ENCODE measurements at regions not wholly inside any gene's neighbourhood (a gene's known extent, or its start where the extent isn't known, plus 50 kb on each side); places are given as distances from the start of the nearest gene placed in this dataset.

GRCh38 chr6:66127061-66127460 lies 420.0 kb upstream of the EYS start:
- H3K79me1 ChIP-seq (ENCODE audit: low read depth, low read length): no peaks in the 10 kb centered on the region
- no peak overlapping the region for H4K8ac ChIP-seq (ENCODE audit: low read depth, low read length)
- H2BK12ac ChIP-seq (ENCODE audit: low read length): no peak overlapping the region
- no peak overlapping the region for H3K9ac ChIP-seq (ENCODE audit: low read depth, low read length, poor library complexity)
- H4K91ac ChIP-seq (ENCODE audit: low read depth, low read length, poor library complexity): no peak overlapping the region
- no peaks in the 10 kb centered on the region for H3K4me1 ChIP-seq (ENCODE audit: control insufficient read depth in 2 of 2, insufficient read depth in 1 of 2, low read depth in 1 of 2, low read length in 2 of 2)
- no peak overlapping the region for H3K23ac ChIP-seq (ENCODE audit: low read depth, low read length, poor library complexity)
- H3K36me3 ChIP-seq (replicated peaks in 1 of 2; ENCODE audit: control insufficient read depth in 2 of 2, insufficient read depth in 2 of 2, low read length in 2 of 2): no peaks in the 10 kb centered on the region
- no peak overlapping the region for H3K4ac ChIP-seq (ENCODE audit: low read length)
- no peaks in the 10 kb centered on the region for H3K9me3 ChIP-seq (replicated peaks in 1 of 2; ENCODE audit: control insufficient read depth in 2 of 2, insufficient read depth in 1 of 2, low read depth in 1 of 2, low read length in 2 of 2)
- H3K18ac ChIP-seq (ENCODE audit: low read length): no peak overlapping the region
- H2AFZ ChIP-seq (ENCODE audit: low read length): peak overlapping the region; percentile 68
- no peak overlapping the region for H3K4me2 ChIP-seq (ENCODE audit: insufficient read depth, low read length, poor library complexity, severe bottlenecking)
- DNase-seq (ENCODE audit: low spot score): no peak
- no peak overlapping the region for H2AK5ac ChIP-seq (ENCODE audit: low read depth, low read length)
- H2BK15ac ChIP-seq (ENCODE audit: low read length): no peak overlapping the region
- no peak overlapping the region for H3K14ac ChIP-seq (ENCODE audit: low read length)
- H2BK120ac ChIP-seq (ENCODE audit: low read depth, low read length): no peak overlapping the region
- WGBS, 2 donors (ENCODE audit: extremely low coverage in 2 of 2, insufficient read length in 2 of 2, insufficient replicate concordance in 1 of 2): no CpG with 5 or more reads among the region's 5 CpGs
- no peak overlapping the region for H3K27ac ChIP-seq (replicated peaks; ENCODE audit: low read length)
- no peak overlapping the region for H2BK5ac ChIP-seq (ENCODE audit: low read length)
- no peak overlapping the region for H3K4me3 ChIP-seq (ENCODE audit: low read length in 2 of 2)
- no peaks in the 10 kb centered on the region for H3K27me3 ChIP-seq (ENCODE audit: control insufficient read depth in 3 of 3, insufficient read depth in 3 of 3, low read depth in 1 of 3, low read length in 3 of 3)

- no peak overlapping the region for H3K23ac ChIP-seq (ENCODE audit: low read depth, low read length, poor library complexity)
- H2AK5ac ChIP-seq (ENCODE audit: low read depth, low read length): no peak overlapping the region
- no peak overlapping the region for H3K27ac ChIP-seq (replicated peaks; ENCODE audit: low read length)
- no peaks in the 10 kb centered on the region for H3K27me3 ChIP-seq (ENCODE audit: control insufficient read depth in 3 of 3, insufficient read depth in 3 of 3, low read depth in 1 of 3, low read length in 3 of 3)
- H4K8ac ChIP-seq (ENCODE audit: low read depth, low read length): no peak overlapping the region
- no peaks in the 10 kb centered on the region for H3K36me3 ChIP-seq (replicated peaks in 1 of 2; ENCODE audit: control insufficient read depth in 2 of 2, insufficient read depth in 2 of 2, low read length in 2 of 2)
- H3K4ac ChIP-seq (ENCODE audit: low read length): no peak overlapping the region
- H3K4me1 ChIP-seq (ENCODE audit: control insufficient read depth in 2 of 2, insufficient read depth in 1 of 2, low read depth in 1 of 2, low read length in 2 of 2): no peaks in the 10 kb centered on the region
- H3K79me1 ChIP-seq (ENCODE audit: low read depth, low read length): no peaks in the 10 kb centered on the region
- H3K4me3 ChIP-seq (ENCODE audit: low read length in 2 of 2): peak overlapping the region in 1 of 2 donors; percentile 53
- no peak overlapping the region for H2BK12ac ChIP-seq (ENCODE audit: low read length)
- H3K14ac ChIP-seq (ENCODE audit: low read length): no peak overlapping the region
- H2BK120ac ChIP-seq (ENCODE audit: low read depth, low read length): no peak overlapping the region
- H2AFZ ChIP-seq (ENCODE audit: low read length): peak overlapping the region; percentile 68
- no peaks in the 10 kb centered on the region for H3K9me3 ChIP-seq (replicated peaks in 1 of 2; ENCODE audit: control insufficient read depth in 2 of 2, insufficient read depth in 1 of 2, low read depth in 1 of 2, low read length in 2 of 2)
- H4K91ac ChIP-seq (ENCODE audit: low read depth, low read length, poor library complexity): no peak overlapping the region
- DNase-seq (ENCODE audit: low spot score): no peak
- no peak overlapping the region for H2BK5ac ChIP-seq (ENCODE audit: low read length)
- no CpG with 5 or more reads among the region's 3 CpGs for WGBS, 2 donors (ENCODE audit: extremely low coverage in 2 of 2, insufficient read length in 2 of 2, insufficient replicate concordance in 1 of 2)
- H3K9ac ChIP-seq (ENCODE audit: low read depth, low read length, poor library complexity): no peak overlapping the region
- H3K18ac ChIP-seq (ENCODE audit: low read length): no peak overlapping the region
- H3K4me2 ChIP-seq (ENCODE audit: insufficient read depth, low read length, poor library complexity, severe bottlenecking): no peak overlapping the region
- no peak overlapping the region for H2BK15ac ChIP-seq (ENCODE audit: low read length)
Measured at GRCh38 chr6:66126358-66126757, 419.3 kb upstream of the EYS start.

- H3K23ac ChIP-seq (ENCODE audit: low read depth, low read length, poor library complexity): no peak overlapping the region
- peaks cover 1 to 6% of the 10 kb centered on the region in 2 donors for H3K9me3 ChIP-seq (replicated peaks in 1 of 2; ENCODE audit: control insufficient read depth in 2 of 2, insufficient read depth in 1 of 2, low read depth in 1 of 2, low read length in 2 of 2)
- no peak overlapping the region for H2BK12ac ChIP-seq (ENCODE audit: low read length)
- no peaks in the 10 kb centered on the region for H3K36me3 ChIP-seq (replicated peaks in 1 of 2; ENCODE audit: control insufficient read depth in 2 of 2, insufficient read depth in 2 of 2, low read length in 2 of 2)
- H3K27ac ChIP-seq (replicated peaks; ENCODE audit: low read length): no peak overlapping the region
- H2BK120ac ChIP-seq (ENCODE audit: low read depth, low read length): no peak overlapping the region
- H2AK5ac ChIP-seq (ENCODE audit: low read depth, low read length): no peak overlapping the region
- H4K91ac ChIP-seq (ENCODE audit: low read depth, low read length, poor library complexity): no peak overlapping the region
- no peak overlapping the region for H3K4me3 ChIP-seq (ENCODE audit: low read length in 2 of 2)
- no CpG with 5 or more reads among the region's 3 CpGs for WGBS, 2 donors (ENCODE audit: extremely low coverage in 2 of 2, insufficient read length in 2 of 2, insufficient replicate concordance in 1 of 2)
- DNase-seq (ENCODE audit: low spot score): no peak
- H3K4me1 ChIP-seq (ENCODE audit: control insufficient read depth in 2 of 2, insufficient read depth in 1 of 2, low read depth in 1 of 2, low read length in 2 of 2): no peaks in the 10 kb centered on the region
- H3K18ac ChIP-seq (ENCODE audit: low read length): no peak overlapping the region
- no peak overlapping the region for H4K8ac ChIP-seq (ENCODE audit: low read depth, low read length)
- H3K4ac ChIP-seq (ENCODE audit: low read length): no peak overlapping the region
- no peak overlapping the region for H2AFZ ChIP-seq (ENCODE audit: low read length)
- H3K4me2 ChIP-seq (ENCODE audit: insufficient read depth, low read length, poor library complexity, severe bottlenecking): no peak overlapping the region
- no peak overlapping the region for H2BK15ac ChIP-seq (ENCODE audit: low read length)
- no peak overlapping the region for H3K14ac ChIP-seq (ENCODE audit: low read length)
- no peak overlapping the region for H2BK5ac ChIP-seq (ENCODE audit: low read length)
- H3K27me3 ChIP-seq (ENCODE audit: control insufficient read depth in 3 of 3, insufficient read depth in 3 of 3, low read depth in 1 of 3, low read length in 3 of 3): no peaks in the 10 kb centered on the region
- no peaks in the 10 kb centered on the region for H3K79me1 ChIP-seq (ENCODE audit: low read depth, low read length)
- H3K9ac ChIP-seq (ENCODE audit: low read depth, low read length, poor library complexity): no peak overlapping the region
Measured at GRCh38 chr6:66103954-66104353, 396.9 kb upstream of the EYS start.

- Histone ChIP-seq H3K4ac (ENCODE audit: low read length) (no peak overlapping the region), H2AFZ (ENCODE audit: low read length) (no peak overlapping the region), H2BK12ac (ENCODE audit: low read length) (no peak overlapping the region), H3K14ac (ENCODE audit: low read length) (no peak overlapping the region), H3K79me1 (ENCODE audit: low read depth, low read length) (no peaks in the 10 kb centered on the region), H2AK5ac (ENCODE audit: low read depth, low read length) (no peak overlapping the region), H3K4me2 (ENCODE audit: insufficient read depth, low read length, poor library complexity, severe bottlenecking) (no peak overlapping the region), H3K36me3 (replicated peaks in 1 of 2; ENCODE audit: control insufficient read depth in 2 of 2, insufficient read depth in 2 of 2, low read length in 2 of 2) (no peaks in the 10 kb centered on the region), H3K18ac (ENCODE audit: low read length) (no peak overlapping the region), H2BK5ac (ENCODE audit: low read length) (no peak overlapping the region), H3K27me3 (ENCODE audit: control insufficient read depth in 3 of 3, insufficient read depth in 3 of 3, low read depth in 1 of 3, low read length in 3 of 3) (no peaks in the 10 kb centered on the region), H3K9me3 (replicated peaks in 1 of 2; ENCODE audit: control insufficient read depth in 2 of 2, insufficient read depth in 1 of 2, low read depth in 1 of 2, low read length in 2 of 2) (peaks cover 3 to 6% of the 10 kb centered on the region in 2 donors), H3K27ac (replicated peaks; ENCODE audit: low read length) (no peak overlapping the region), H3K4me3 (ENCODE audit: low read length in 2 of 2) (no peak overlapping the region), H4K8ac (ENCODE audit: low read depth, low read length) (no peak overlapping the region), H3K4me1 (ENCODE audit: control insufficient read depth in 2 of 2, insufficient read depth in 1 of 2, low read depth in 1 of 2, low read length in 2 of 2) (no peaks in the 10 kb centered on the region), H3K23ac (ENCODE audit: low read depth, low read length, poor library complexity) (no peak overlapping the region), H2BK120ac (ENCODE audit: low read depth, low read length) (no peak overlapping the region), H3K9ac (ENCODE audit: low read depth, low read length, poor library complexity) (no peak overlapping the region), H4K91ac (ENCODE audit: low read depth, low read length, poor library complexity) (no peak overlapping the region), H2BK15ac (ENCODE audit: low read length) (no peak overlapping the region)
- DNase-seq (ENCODE audit: low spot score): no peak
- WGBS, 2 donors (ENCODE audit: extremely low coverage in 2 of 2, insufficient read length in 2 of 2, insufficient replicate concordance in 1 of 2): no CpG with 5 or more reads among the region's 1 CpG
Measured at GRCh38 chr6:66103354-66103753, 396.3 kb upstream of the EYS start.

Data from neuronal stem cell (in vitro differentiated cells).